Activated CD4-positive, alpha-beta T cell treated with anti-CD3 and anti-CD28 coated beads, Interleukin-2, amount 50 U/mL, for 16 hours (primary cell): ENCODE measurements at regions not wholly inside any gene's neighbourhood (a gene's known extent, or its start where the extent isn't known, plus 50 kb on each side); places are given as distances from the start of the nearest gene placed in this dataset.
"Not testable (repeated sequence)": the region's sequence is repeated elsewhere in the genome, so short reads cannot be mapped to it uniquely, and the experiment has no call there.

Experiments
- DNase-seq: peaks from one replicate; pipeline ENCODE4 v3.0.0-alpha.2; 2020

DNA sequence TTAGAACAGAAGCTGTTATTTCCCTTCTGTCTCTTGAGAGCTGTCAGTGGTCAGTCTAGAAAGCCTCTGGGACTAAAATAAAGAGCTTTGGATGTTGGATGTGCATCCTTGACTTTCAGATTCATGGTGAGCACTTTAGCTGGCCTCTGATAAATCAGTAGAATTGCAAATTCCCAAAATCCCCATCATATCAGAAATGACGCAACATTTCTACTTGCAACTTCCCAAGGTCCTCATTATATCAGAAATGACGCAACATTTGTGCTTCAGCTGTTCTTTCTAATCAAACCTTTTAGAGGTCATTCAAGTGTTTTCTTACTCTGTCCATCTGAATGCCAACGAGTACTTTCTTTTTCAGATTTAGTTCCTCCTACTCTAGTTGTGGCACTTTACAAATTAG lies 167.3 kb upstream of the MOCS2 start:
- DNase-seq: no peak

DNA sequence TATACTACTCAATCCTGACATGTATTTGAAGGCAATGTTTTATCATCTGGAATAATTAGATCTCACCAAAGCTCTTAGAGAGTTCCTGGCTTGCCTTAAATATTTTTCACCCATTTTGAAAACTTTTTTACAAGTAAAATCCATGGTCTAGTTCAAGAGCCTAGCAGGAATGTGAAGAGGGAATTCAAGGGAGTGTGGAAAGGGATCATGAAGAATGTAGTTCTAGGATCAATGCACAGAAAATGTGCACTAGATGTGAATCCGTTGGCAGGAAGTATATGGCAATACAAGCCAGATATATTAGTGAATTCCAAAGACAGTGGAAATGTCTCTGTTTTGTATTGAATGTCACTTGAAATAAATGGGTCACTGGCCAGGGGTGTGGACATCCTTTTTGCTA lies 167.9 kb upstream of the MOCS2 start:
- DNase-seq: no peak

DNA sequence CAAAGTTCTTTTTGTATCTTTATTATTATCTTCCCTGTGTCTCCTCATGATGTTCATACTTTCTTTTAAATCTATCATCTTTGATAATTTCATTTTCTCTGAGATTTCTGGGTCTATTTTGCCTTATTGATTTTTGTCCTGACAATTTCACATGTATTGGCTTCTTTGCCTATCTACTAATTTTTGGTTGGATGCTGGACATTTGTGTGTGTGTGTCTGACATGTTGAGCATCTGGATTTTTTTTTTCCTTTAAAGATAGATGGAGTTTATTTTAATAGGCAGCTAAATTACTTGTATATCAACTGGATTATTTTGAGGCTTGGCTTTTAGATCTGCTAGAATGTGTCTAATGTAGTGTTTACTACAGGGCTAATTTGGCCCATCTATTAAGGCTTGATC lies 178.0 kb upstream of the MOCS2 start:
- no peak for DNase-seq

DNA sequence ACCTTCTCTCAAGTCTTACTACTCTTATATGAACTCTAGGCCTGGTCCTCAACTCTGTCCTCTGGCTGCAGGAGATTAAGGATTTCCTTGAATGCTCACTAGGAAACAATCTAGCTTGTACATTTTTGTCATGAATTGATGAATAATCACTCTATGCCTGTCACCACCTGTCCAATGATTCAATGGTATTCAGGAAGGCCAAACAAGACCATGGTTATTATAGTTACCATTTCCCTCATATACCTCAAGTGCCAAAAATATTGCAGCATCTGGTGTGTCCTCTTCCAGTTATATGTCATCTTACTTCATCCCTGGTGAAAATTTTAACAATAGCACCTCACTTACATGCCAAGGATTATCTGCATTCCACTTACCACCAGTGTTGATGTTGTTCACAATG lies 179.0 kb upstream of the MOCS2 start:
- DNase-seq: no peak

DNA sequence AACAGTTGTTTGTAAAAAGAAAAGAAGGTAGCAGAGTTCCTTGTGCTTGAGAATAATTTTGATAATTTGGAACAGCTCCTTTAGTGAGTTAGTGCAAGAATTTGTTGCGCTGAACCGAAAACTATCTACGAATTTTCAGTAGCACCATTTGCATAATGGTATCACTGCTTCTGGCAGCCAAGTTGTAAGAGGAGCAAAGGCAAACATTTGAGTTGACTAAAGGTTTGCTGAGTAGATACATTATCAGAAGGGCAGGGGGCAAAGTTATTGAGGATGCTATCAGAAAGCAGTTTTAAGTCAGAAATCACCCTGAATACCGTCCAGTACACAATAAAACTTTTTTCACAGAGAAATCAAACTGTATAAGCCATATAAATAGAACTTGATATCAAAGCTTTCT lies 181.5 kb upstream of the MOCS2 start:
- DNase-seq: no peak

DNA sequence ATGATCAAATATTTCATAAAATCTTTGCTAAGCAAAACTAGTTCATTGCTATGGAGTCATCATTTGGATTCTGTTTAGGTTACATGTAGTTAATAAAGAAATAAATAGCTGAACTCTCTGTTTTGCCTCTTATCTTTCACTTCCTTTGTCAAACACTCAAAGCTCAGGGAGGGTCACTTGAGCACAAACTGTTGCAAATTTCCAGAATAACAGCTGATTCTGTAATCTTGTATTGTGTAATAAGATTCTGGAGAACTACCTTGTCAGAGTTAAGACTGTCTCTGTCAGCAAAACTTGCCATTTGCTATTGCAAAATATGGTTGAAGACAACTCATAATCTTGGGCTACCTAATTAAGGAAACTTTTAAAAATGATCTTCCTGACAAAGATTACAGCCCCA lies 182.0 kb upstream of the MOCS2 start:
- no peak for DNase-seq

DNA sequence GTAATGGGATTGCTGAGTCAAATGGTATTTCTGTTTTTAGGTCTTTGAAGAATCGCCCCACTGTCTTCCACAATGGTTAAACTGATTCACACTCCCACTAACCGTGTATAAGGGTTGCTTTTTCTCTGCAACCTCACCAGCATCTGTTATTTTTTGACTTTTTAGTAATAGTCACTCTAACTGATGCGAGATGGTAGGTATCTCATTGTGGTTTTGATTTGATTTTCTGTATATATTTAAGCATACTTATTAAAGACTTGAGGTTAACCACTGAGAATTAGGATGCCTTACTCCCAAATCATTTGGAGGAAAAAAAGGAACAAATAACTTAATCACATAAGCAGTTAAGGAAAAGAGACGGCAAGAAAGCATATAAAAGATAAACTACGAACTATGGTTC lies 181.6 kb upstream of the FST start:
- no peak for DNase-seq

DNA sequence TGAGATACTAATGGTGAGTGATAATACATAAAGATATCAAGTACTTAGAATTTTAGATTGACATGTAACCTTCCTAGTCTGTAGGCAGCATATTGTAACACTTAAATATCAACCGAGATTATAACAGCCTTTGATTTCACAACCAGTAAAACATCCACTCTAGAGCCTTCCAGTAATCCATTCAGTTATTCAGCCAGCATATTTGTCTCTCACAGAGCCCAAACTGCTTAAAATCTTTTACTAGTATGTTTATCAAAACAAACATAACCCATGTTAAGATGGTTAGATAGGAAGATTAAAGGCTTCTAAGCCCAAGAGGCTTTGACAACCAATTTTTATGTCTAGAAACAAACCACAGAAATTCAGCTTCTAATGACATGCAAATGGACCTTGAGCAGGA lies 177.9 kb upstream of the FST start:
- no peak for DNase-seq

DNA sequence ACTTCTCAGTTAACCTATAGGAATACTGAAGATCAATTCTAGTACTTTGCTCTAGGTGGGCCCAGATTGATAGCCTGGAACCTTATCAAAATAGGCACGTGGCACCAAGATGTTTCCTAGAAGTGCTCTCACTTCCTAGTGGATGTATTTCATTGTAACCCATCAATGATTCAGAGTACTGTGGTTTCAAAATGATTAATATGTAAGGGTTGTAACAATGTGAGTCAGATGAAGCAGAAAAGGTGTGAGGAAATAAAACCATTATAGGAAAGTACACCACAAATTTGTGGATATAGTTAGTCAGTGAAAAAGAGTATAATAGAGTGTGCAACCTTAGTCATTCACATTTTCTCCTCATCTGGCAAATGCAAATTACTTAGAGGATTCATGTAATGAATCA lies 177.3 kb upstream of the FST start:
- peak; percentile 61 for DNase-seq

DNA sequence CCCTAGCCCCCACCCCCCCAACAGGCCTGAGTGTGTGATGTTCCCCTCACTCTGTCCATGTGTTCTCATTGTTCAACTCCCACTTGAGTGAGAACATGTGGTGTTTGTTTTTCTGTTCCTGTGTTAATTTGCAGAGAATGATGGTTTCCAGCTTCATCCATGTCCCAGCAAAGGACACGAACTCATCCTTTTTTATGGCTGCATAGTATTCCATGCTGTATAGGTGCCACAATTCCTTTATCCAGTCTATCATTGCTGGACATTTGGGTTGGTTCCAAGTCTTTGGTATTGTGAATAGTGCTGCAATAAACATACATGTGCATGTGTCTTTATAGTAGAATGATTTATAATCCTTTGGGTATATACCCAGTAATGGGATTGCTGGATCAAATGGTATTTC lies 175.1 kb upstream of the FST start:
- not testable (repeated sequence) for DNase-seq

DNA sequence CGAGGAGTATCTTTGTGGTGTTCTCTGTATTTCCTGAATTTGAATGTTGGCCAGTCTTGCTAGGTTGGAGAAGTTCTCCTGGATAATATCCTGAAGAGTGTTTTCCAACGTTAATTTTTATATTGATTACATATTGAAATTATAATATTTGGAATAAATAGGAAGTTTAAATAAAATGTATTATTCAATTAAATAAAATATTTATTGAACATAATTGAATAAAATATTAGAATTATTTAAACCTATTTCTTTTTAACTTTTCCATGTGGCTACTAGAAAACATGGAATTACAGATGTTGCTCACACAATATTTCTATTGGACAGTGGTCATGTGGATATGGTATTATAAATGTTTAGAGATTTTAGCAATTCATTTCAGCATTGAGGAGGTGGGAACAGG lies 170.8 kb upstream of the FST start:
- DNase-seq: no peak

DNA sequence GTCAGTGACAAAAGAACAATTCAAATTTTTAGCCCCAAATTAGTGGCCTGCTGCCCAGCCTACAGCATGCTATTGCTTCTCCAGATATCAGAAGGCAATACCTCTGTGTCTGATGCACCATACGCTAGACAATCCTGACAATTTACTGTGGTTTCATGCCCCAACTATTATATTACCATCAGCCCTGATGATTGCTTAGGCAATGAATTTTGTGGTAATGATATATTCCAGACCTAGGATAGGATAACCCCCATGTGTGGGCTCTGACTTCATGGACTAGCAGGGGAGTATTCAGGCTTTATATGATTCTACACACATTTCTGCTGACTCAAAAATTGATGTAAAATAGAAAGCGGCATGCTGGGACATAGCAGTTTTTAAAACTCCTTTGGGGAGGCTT lies 168.7 kb upstream of the FST start:
- DNase-seq: no peak

DNA sequence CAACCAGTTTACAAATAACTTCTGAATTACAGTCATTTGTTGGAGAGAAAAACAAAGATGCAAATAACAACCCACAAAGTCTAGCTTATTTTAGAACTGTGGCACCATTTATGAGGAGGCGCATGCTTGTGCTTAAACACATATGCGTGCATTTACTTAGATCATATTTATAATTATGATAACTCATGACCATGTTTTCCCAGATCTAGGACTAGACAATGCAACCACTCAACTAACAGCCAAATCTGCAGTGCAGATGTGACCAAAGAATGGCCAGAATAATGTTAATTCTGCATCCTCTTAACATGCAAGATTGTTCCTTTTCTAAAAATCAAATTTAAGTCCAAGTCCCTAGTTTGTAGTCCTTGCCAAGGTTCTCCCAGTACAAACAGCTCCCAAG lies 167.3 kb upstream of the FST start:
- no peak for DNase-seq

DNA sequence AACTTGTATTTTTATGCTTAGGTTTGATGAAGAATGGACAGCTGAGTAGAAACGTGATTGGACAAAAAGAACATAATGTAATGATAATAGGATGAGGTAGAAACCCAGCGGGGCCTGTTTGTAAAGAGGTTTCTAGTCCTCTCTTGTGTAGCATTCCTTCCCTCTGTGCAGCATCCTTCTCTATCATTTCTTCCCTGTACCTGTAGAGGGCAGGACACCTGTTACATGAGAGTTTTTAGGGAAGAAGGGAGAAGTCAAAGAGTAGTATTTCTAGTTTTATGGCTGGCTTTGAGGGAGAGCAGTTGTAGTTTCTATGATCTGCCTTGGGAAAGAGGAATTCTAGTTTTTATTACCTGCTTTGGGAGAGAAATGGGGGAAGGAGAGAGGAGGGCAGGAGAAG lies 162.1 kb upstream of the FST start:
- no peak for DNase-seq

DNA sequence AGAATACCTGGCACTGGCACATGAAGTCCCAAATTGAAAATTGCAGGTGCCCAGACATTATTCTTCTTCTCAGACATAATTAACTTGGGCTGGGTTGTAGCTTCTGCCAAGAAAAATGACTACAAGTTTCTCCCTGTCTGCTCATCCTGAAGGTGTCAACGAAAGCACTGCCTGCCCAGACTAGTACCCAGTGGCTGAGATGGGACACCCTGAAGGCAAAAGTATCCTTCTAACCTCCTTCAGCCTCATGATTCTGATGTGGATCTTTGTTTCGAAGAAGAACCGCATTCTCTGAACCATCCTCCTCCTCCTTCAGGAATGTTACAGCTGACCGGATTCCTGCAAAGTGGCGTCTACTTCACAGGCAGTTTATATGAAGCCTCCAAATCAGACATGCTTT lies 161.1 kb upstream of the FST start:
- DNase-seq: no peak

DNA sequence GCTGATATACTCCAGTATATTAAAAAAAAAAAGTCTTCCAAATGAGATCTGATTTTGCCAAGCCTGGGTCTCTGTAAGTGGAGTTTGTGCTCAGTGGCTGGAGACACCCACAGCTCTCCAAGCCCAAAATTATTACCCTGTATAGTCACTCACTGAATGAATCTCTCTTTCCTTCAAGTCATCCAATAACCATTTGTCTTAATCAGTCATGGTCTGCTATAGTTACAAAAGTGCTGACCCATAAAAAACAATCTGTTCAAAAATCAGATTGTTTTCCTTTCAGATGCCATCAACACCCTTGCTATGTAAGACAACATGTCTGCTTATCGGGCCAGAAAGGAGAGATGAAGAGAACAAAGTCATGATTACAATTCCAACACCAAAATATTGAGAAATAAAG lies 159.4 kb upstream of the FST start:
- DNase-seq: no peak

DNA sequence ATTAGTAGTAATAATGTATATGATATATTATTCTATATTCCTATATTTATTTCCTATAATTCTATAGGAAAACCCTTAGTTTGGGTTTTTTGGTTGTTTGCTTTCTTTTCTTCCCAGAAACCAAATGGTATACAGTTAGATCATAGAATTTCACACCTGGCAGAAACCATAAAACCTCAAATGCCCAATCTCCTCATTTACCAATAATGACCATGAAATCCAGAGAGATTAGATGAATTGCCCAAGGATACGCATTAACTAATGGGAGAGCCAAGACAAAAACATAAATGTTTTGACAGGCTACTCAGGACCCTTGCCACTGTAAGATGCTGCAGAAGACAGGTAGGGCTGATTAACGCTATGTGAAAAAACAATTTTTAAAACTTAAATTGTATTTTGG lies 158.7 kb upstream of the FST start:
- DNase-seq: no peak

DNA sequence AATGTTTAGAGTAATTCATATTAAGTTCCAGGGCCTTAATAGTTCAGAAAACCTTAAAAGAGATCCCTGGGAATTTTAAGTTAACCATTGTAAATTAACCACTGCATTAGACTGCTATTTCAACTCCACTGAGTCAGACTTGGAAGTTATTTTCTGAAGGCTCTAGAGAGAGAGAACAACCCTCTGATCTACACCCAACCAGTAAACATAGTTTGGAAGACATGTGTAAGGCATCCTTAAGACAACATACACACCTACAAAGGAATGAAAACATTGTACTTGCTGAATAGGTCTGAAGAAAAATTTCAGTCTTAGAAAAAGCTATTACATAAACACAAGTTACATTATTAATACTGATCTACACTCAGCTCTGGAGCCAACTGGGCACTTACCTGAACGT lies 158.2 kb upstream of the FST start:
- DNase-seq: no peak

DNA sequence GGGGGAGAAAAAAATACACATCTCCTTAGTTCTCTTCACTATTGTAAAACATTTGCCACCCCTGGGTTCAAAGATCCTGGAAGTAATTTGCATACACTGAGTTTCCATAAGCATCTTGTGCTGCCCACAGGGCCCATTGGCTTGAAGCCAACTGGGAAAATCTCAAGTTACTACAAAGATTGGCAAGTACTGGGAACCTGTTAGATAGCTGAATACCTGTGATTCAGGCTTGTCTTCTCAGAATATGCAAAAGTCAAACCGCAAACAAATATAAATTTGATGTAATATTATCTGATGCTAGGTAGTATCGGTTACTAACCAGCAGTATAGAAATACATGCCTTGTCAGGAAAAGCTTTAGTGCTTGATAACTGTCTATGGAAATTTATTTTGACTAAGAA lies 156.9 kb upstream of the FST start:
- DNase-seq: no peak

DNA sequence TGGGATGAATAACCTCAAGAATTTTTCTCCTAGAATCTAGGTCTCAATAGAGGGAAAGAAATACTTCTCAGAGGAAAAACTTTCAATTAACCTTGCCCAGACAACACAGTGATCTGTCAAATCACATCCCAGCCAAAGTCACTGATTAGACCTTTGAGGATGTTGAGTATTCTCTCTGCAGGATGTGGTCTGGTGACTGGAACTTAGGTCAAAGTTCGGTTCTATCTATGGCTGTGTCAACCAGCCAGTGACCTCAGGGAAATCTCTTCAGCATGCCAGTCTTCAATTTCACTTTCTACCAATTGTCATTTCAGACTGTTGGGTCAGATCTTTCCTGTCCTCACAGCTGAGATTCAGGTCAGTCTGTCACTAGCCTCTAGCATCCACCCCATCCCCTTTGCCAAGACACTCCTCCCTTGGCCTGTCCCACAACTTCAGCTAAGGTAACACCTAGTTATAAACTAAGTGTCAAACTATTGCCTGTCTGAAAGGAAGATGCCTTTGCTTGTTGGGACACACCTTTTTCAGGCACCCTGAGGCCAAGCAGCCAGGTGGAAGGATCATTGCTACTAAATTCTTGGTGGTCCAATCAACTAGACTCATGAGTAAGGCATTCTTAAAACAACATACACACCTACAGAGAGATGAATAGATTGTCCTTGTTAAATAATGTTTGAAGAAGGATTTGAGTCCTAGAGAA lies 156.3 kb upstream of the FST start:
- DNase-seq: no peak

DNA sequence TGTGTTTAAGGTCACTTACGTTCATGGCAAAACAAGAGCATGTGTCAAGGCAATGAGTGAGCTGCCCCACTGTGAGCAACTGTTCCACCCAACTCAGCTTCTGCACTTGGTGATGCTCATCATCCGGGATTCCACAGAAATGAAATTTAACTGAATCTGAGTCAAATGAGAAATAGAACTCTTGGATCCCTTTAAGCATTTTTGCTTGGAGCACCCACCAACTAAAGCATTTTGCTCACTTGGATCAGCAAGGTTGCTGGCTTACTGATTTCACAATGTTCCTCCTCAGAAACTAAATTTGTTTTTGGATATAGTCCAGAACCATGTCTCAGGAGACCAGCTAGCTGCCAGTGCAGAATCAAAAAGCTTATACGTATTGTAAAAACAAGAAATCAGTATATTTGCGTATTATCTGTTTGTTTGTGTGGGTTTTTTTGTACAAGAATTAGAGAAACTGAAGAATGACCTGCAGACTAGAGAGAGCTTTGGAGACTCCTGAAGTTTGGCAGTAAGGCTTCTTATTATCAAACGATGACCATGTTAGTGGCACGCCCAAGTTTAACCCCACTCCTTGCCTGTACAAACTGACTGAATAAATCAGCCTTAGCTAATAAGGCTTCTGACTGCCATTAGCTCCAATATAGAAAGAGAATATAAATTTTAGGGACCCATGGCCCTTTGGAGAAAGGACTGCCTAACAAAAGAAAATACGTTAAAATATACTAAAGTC lies 153.8 kb upstream of the FST start:
- DNase-seq: no peak

DNA sequence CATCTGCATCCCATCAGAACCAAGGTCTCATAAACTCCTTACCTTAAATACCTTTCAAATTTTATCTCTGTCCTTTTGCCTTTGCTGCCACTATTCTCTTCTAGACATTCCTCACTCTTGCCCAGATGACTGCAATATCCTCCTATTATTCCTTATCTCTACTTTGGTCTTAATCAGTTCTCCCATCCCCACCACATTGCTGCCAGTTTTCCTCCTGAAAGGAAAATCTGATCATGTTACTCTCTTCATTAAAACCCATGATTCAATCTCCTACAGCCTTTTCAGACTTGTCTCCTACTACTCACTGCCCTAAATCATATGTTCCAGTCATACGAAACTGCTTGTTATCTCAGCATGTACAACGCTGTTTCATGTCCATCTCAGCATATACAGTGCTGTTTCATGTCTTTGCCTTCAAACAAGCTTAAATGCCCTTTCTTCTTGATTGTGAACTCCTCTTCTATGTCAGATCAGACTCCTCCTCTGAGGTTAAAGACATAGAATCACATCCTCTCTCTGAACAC lies 152.6 kb upstream of the FST start:
- DNase-seq: no peak

DNA sequence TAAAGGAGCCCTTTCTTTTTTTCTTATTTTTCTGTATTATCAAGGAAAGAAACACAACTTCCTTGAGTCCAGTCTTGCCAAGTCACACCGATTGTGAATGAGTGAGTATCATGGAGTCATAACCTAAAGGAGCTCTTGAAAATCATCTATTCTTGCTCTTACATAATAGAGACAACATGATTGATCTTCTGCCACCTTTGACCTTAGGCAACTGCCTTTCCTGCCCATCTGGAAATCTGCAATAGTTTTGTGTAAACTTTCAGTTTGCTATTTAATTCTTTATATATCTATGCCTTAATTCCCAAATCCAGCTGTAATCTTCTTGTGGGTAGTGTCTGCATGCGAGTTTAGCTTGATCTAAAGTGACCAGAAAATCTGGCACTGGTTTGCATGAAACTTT lies 149.9 kb upstream of the FST start:
- no peak for DNase-seq

DNA sequence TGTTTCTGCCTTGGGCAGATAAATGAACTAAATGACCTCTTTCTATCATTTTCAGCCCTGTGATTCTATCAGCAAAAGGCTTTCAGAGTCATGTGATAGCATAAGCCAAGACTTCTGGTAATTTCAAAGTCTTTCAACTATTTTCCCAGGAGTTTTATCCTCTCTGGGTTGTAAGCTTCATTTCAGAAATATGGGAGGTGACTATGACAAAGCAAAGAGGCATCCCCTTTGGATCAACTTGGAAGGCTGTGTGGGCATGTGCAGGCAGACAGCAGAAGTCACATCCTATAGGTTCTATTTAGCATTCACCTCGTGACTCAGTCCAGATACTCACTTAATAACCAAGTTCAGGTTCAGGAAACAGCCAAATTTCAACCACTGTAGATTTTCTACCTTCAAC lies 149.0 kb upstream of the FST start:
- no peak for DNase-seq

DNA sequence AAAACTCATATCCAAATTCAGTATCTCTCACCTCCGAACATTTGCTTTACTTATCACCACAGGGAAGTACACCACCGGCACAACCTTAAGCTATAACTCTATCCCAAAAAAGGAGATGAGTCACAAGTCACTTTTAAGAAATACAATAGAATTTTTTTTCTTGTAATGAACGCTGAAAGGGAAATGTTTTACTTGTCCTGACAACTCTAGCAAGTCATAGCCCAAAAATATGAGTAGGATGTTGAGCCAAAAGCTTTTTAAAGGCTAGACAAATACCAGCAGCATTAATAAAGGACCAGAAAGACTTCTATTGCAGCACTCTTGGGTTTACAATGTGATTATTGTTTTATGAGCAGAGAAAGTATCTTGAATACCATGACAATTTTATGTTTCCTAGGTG lies 147.3 kb upstream of the FST start:
- no peak for DNase-seq
